GM12801 (cell line): ENCODE measurements at regions not wholly inside any gene's neighbourhood (a gene's known extent, or its start where the extent isn't known, plus 50 kb on each side); places are given as distances from the start of the nearest gene placed in this dataset.

Source experiments
- TF ChIP-seq, protein P1 (sequence below): IDR thresholded peaks from one replicate; pipeline ENCODE4 v1.5.1; 2011; ENCODE audit warnings: control low read depth; ENCODE audit not compliant: insufficient read length; ENCODE audit errors: extremely low read depth

- TF ChIP-seq, protein P1, sequence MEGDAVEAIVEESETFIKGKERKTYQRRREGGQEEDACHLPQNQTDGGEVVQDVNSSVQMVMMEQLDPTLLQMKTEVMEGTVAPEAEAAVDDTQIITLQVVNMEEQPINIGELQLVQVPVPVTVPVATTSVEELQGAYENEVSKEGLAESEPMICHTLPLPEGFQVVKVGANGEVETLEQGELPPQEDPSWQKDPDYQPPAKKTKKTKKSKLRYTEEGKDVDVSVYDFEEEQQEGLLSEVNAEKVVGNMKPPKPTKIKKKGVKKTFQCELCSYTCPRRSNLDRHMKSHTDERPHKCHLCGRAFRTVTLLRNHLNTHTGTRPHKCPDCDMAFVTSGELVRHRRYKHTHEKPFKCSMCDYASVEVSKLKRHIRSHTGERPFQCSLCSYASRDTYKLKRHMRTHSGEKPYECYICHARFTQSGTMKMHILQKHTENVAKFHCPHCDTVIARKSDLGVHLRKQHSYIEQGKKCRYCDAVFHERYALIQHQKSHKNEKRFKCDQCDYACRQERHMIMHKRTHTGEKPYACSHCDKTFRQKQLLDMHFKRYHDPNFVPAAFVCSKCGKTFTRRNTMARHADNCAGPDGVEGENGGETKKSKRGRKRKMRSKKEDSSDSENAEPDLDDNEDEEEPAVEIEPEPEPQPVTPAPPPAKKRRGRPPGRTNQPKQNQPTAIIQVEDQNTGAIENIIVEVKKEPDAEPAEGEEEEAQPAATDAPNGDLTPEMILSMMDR = no peak
Measured at GRCh38 chr6:53744321-53744720, 50.5 kb upstream of the LRRC1 start.

- TF ChIP-seq, protein P1 = no peak
Measured at GRCh38 chr6:53741034-53741823, 53.6 kb upstream of the LRRC1 start.

DNA sequence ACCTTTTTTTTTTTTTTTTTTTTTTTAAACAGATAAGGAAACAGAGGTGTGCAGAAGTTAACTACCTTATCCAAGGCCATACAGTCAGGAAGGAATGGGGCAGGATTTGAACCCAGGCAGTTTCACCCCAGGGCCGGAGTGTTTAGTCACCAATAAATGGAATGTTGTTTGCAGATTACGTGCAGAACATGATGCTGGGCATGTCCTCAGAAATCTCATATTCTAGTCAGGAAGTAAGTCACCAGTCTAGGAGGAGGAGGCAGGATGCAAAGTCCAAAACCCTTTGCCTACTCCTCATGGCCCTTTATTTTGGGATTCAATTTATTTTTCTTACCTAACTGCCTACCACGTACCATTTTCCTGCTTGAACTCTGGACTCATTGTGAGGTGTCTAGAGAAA lies 57.1 kb upstream of the LRRC1 start:
- TF ChIP-seq, protein P1 = no peak

- TF ChIP-seq, protein P1 = no peak
Measured at GRCh38 chr6:53735896-53736295, 58.9 kb upstream of the LRRC1 start.

DNA sequence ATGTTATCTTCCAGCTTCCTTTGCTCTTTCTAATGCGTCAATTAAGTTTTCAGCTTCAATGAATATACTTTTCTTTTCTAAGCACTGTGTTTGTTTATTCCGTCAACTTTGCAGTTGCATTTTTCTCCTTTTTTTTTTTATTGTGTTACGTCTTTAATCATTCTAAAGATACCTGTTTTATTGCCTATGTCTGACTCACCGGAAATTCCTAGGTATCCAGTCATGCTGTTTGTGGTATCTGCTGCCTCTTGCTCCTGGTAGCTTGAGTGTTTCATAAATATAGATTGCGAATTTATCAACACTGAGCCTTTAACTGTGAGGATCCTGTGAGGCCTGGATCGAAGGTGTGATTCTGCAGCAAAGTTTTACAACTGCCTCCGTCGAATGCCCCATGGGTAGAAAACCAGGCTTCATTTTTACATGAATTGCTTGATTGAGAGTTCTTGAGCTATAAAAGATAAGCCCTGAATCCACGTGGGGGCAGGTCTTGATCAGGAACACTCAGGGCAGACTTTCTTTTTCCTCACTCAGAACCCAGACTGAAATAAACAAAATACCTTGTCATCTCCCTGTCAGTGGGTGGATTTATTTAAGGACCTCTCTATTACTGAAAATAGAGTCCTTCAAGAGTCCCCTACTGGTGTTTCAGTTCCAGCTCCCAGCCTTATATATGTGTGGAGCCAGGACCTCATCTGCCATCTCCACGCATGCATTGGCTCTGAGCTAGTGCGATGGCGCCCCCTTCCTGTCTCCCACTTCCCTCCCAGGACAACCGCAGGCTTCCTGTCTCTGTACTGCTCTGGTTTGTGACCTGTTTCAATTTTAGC lies 60.1 kb upstream of the LRRC1 start:
- TF ChIP-seq, protein P1 = no peak

GRCh38 chr6:53731866-53732636 lies 62.8 kb upstream of the LRRC1 start:
- TF ChIP-seq, protein P1 = no peak

DNA sequence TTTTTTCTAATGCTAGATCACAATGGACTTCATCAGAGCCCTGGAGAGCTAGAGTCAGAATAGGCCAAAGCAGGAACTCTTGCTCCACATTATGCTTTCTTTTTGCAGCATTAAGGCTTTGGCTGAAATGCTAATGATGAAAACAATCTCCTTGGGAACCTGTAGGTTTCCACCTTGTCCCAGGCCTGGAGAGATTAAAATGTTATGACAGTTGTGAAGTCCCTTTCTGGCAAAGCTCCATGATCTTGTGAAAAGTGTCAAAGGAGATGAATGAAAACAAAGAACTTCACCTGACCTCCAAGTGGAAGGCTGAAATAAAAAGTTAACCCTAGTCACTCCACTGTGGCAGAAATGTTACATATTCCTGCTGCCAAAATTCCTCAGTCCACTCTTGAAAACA lies 64.0 kb upstream of the LRRC1 start:
- TF ChIP-seq, protein P1 = no peak
